NCI-H69 (cell line): ENCODE measurements at regions not wholly inside any gene's neighbourhood (a gene's known extent, or its start where the extent isn't known, plus 50 kb on each side); places are given as distances from the start of the nearest gene placed in this dataset.

Source experiments
- DNase-seq: peaks from one replicate; lab custom pipeline; 2025; lab: John Stamatoyannopoulos, UW

DNA sequence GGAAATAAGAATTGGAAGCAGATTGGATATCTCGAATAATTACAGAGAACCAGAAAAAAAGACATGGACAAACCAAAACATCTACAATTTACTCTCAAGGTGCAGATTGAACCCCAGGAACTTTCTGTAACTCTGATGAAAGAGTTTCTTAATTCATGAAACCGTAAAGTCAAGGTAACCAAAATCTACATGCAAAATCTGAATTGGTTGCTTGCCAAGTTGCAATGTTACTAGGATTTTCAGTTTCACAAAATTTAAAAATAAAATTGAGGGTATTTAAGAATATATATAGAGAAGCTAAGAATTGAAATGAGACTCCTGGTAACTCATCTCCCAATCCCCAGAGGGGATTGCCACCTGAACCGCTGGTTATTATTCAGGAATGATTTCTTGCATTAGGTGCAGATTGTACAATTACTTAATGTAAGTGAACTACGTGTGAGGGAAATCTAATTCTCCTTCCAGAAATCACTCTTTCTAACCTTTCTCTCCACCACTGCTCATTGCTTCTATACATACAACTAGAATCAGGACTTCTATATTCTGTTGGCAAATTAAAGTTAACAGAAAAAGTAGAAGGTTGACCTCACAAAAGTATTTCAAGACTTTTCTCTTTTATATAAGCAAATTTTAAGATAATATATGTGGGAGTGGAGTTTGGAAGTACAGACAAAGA, 221.5 kb upstream of the NDST4 start:
- DNase-seq, result no peak

DNA sequence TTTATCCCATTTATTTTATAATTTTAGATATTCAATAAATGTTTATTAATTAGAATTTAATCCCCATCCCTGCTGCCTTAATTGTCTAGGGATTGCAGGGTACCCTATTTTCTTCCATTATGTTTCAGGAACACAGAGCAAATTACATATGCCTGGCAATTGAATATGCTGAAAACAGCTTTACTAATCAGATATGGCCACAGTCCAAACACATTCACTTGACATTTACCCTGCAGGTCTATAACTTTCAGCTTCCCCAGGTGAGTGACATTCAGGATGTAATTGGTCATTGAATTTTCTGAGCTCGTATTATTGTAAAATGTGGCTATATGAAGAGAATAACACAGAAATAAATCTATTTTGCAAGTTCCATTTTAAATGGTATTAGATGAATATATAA, 218.7 kb upstream of the NDST4 start:
- DNase-seq, result peak; percentile 87

DNA sequence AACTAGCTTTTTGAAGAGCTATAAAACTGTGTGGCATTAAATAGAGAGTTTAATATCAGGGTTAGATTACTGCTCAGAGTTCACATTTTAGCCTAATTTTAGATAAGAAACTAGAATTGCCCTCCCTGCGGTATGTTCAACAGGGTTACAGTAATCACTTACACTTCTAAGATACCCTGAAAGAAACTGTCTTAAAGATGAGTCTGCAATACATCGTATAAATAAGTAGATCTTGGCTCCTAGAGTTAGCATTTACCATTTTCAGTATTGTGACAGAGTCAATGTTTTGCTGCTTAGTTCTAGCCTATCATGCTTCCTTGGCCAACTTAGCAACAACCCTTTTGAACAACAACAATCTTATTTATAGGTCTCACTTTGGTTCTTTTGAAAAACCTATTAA, 217.8 kb upstream of the NDST4 start:
- no peak for DNase-seq

DNA sequence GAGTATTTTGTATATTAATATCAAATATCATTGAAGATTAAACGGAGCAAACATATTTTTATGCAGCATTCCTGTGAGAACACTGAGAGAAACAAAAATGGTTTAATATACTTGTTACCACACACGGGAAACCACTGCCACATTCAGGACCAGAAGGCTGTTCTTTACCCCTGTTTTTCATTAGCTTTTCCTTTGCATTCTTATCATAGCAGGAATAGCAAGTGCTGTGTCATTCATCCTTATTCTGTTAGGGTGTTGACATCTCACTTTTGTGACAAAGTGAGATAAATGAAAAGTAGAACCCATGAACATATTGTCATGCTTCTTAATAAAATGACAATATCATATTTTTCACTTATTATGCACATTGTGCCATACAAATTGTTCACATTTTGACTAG, 212.4 kb upstream of the NDST4 start:
- DNase-seq, result no peak

DNA sequence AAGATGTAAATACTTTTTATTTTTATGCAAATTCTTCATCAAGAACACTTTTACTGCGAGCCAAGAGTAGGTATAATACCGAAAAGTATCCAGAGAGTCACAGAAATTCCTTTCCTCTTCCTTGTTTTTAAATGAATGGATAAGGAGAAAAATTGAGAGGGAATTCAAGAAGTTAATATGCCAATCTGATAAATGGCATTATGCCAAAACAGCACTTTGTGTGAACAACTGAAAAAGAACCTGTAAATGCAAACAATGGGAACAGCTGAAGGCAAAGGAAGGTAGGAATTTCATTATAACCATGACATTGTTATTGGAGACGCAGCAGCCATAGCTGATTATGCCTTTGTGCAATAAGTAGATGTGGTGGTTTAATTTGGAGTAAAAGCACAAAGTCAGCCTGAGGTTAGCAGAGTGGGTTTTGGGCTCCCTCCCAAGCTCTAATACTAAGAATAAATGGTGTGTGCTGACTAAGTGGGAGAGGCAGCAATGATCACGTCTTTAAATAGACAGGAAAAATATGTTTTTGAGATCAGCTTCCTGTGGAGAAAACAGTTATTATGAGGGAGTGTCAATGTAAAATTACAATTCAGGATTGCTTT, 209.8 kb upstream of the NDST4 start:
- DNase-seq, result peak; percentile 95

DNA sequence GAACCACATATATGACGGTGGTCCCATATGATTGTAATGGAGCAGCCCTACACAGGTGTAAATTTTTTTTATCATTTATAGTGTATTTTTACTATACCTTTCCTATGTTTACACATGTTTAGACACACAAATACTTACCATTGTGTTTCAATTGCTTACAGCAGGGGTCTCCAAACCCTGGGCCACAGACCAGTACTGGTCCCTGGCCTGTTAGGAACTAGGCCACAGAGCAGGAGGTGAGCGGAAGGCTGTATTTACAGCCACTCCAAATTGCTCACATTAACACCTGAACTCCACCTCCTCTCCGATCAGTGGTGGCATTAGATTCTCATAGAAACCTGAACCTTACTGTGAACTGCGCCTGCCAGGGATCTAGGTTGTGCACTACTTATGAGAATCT, 201.8 kb upstream of the NDST4 start:
- no peak for DNase-seq

DNA sequence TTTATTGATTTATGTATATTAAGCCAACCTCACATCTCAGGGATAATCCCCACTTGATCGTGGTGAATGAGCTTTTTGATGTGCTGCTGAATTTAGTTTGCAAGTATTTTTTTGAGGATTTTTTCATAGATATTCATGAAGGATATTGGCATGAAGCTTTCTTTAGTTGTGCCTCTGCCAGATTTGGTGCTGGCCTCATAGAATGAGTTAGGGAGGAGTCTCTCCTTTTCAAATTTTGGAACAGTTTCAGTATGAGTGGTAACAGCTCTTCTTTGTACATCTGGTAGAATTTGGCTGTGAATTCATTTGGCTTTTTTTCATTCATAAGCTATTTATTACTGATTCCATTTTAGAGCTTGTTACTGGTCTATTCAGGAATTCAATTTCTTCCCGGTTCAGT, 197.2 kb upstream of the NDST4 start:
- no peak for DNase-seq

DNA sequence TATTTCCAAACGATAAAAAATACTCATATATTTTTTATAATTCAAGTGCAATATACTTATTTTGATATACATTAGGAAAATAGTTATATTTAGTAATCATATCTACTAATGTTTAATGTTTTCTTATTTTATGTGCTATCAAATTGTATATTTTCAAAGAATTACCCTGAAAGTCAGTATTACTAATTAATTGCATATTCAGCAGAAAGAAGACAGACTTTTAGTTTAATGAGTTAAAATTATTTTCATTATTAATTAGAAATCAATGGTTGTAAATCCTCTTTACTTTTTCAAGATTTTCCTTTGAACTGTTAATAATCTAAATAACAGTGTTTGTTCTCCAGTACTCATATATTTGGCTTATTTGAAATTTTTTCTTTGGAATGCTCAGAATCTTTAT, 181.3 kb upstream of the NDST4 start:
- DNase-seq, result no peak

DNA sequence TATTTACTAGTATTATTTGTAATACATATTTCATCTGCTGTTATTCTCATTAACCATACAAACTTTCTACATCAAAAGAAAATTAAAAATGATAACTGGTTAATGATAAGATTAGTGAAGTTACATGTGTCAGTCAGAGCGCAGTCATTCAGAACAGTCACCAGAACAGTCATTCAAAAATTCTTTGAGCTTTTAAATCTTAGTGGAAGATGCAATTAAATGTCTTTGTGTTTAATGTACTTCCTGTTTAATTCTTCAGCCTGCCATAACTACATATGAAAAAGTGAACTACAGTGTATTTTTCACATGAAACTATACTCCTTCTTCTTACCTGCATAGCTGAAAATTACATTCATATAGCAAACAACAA, 179.7 kb upstream of the NDST4 start:
- DNase-seq, result no peak

DNA sequence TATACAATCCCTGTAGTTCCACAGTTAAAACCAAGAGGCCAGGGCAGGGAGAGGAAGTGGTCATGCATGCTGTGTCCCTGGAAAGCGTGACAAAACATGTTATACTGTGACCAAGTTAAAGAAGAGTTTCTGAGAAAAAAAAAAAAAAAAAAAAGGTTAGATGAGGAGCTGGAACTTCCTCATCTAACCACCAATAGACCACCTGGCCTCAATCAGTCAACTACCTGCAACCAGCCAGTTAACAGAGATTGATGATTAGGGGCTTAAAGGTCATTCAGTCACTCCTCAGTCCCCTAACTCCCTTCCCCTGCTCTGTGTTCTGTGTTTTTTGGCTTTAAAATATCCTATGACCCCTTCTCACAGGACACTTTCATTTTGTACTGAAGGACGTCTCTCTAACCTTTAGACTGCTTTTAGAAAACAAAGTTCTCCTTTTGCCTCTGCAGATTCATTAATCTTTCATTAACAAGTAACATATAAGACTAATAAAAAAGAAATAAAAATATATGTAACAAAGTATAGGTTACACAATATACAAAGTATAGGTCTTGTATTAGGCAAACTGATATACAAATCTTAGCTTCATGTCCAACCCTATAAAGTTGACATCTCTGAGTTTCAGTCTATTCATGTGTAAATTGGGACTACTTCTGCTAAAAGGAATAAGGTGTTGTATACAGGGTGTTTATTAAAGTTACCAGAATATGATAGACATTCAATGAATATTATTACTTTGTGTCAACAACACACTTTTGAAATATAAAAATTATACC, 179.1 kb upstream of the NDST4 start:
- DNase-seq, result no peak

DNA sequence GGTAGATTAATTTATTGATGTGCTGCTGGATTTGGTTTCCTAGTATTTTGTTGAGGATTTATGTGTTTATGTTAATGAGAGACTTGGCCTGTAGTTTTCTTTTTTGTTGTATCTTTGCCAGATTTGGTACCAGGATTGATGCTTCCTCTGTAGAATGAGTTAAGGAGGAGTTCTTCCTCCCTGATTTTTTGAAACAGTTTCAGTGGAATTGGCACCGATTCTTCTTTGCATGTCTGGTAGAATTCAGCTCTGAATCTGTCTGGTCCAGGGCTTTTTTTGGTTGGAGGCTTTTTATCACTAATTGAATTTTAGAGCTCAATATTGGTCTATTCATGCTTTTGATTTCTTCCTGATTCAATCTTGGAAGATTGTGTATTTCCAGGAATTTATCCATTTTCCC, 174.0 kb upstream of the NDST4 start:
- no peak for DNase-seq

DNA sequence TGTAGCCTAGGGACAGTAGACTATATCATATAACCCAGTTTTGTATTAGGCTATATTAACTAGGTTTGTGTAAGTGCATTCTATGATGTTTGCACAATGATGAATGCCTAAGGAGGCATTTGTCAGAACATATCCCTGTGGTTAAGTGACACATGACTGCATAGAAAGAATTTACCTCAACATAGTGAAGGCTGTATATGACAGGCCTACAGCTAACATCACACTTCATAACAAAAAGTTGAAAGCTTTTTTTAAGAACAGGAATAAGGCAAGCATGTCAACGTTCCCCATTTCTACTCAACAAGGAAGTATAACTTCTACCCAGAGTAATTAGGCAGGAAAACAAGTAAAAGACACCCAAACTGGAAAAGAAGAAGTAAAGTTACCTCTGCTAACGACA, 165.9 kb upstream of the NDST4 start:
- no peak for DNase-seq

DNA sequence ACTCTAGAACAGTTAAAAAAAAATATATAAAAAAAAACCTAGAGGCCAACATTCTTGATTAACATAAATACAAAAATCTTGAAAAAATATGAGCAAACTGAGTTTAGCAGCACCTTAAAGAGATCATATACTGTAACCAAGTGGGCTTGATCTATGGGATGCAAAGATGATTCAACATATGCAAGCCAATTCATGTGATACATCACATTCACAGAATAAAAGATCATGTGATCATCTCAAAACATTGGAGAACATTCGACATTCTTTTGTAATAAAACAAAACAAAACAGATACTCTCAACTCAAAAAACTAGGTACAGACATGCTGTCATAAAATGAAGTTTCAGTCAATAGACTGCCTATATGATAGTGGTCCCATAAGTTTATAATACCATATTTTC, 165.4 kb upstream of the NDST4 start:
- DNase-seq, result no peak

DNA sequence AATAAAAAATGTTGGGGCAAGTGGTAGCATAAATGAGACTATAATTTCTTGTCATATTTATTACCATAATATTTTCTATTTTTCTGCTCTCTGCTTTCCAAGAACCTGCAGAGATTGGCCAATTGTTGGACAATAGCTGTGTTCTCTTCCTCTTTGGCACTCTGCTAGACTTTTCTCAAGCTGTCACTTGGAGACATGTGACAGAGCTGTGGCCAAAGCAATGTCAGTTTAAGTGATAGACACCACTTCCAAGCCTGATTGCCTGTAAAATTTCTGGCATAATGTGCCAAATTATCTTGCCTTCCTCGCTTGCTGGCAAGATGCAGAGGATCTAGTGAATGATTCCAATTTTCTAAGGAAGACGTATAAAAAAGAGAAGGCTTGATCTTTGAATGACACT, 162.2 kb upstream of the NDST4 start:
- DNase-seq, result no peak

DNA sequence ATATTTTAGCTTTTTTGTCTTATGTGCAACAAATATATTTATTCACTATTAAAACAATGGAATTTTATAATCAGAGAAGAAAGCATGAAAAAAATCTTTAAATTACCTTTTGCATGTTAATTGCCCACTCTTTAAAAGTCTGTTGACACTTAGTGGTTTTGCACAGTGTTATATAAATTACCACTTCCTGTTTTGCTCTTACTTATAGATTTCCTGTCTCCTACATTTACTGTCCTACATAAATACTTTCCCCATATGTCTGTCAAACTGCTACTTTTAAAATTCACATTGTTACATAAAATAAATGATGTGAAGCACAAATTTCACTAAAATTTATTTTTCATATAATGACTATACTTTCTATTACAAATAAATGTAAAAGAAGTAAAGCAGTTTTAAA, 161.1 kb upstream of the NDST4 start:
- peak; percentile 2 for DNase-seq

DNA sequence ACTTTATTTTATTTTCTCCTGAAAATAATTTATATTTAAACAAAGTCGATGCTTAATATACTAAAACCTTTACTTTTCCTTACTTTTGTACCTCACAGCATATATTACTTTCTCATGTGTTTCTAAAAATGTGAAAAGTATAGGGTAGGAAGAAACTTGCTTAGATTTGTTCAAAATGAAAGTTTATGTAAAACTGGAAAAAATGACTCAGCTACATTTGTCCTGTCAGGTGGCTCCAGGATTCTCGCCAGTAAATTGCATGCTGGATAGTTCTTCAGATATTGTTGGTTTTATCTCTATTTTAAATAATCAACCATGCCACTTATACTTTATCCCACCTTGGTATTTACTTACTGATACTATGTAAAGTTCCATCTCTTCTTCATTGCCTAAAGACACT, 159.2 kb upstream of the NDST4 start:
- no peak for DNase-seq

DNA sequence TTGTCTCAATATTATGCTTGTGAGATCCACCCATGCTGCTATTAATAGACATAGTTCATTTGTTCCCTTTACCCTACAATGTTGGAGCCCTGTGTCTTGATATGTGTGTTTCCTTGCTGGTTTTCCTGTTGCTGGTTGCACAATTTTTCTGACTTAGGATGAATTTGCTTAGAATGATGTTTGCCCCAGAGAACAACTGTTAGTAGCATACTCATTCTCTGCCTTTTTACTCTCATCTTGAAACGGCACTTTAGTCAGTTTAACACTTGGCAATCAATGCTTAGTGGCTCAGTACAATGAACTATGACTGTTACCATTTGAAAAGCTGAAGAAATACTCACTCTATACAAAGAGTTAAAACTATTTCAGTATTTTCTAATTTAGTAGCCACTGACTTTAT, 158.8 kb upstream of the NDST4 start:
- DNase-seq, result no peak

DNA sequence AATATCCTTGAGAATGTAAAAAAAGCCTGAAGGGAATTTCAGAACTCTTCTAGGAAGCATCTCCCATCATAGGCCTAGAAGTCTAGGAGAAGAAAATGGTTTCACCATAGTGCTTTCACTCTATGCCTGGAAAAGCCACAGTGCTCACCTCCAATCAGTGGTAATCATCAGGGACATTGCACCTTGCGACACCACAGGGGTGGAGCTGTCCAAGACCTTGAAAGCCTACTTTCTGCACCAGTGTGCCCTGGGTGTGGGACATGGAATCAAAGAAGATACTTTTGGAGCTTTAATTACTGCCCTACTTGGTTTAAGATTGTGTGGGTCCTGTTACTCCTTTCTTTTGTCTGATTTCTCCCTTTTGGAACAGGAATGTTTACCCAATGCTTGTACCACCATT, 146.8 kb upstream of the NDST4 start:
- DNase-seq, result no peak

DNA sequence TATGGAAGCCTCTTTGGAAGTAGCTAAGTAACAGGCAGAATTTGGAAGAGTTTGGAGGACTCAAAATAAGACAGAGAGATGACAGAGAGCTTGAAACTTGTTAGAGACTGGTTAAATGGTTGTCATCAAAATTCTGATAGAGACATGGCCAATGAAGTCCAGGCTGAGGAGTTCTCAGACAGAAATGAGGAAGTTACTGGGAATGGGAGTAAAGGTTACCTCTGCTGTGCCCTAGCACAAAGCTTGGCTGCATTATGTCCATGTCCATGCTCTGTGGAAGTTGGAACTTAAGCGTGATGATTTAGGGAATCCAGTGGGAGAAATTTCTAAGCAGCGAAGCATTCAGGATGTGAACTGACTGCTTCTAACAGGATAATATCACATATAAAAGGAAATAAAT, 146.2 kb upstream of the NDST4 start:
- no peak for DNase-seq

DNA sequence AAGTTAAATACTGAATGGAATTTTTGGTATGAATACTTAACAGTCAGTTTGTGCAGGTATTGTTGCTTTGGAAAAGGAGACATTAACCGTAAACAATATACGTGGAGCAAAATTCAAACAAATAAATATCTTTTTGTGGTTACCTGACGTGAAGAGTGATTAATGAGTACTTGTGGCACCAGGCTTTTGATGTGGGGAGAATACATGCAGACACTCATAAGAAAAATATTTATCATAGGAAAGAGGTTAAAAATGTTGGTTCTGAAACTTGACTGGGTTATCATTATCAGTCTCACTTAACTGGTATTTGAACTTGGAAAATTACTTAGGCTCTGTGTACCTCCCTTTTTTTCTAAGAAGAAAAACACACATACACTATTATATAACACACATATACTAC, 136.4 kb upstream of the NDST4 start:
- no peak for DNase-seq

DNA sequence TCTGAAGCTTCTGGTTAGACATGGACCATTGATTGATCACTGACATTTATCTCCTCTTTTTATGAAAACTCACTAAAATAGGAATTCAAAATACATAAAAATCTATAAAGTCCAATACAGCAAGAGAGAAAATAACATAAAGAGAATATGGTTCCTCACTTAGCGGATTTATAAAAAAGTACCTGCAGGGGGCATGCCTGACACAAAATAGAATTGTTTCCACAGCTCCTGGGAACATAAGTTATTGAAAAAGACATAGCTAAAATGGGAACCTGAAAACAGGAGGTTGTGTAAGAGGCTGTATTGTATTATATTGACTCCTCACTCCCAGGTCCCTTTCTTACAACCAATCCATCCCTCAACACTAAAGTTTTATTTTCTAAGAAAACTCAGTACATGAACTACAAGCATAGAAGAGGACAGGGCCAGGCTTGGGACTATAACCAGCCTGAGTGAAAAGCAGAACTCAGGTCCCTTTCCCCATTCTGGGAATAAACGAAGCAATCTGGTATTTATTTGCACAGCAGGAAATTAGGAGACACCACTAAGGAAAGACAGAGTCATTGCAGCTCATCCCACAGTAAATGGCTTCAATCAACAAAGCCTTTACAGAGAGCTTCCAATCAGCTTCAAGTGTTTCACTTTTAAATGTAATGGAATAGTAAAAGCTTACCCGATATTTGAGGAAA, 121.1 kb upstream of the NDST4 start:
- DNase-seq, result peak; percentile 58

DNA sequence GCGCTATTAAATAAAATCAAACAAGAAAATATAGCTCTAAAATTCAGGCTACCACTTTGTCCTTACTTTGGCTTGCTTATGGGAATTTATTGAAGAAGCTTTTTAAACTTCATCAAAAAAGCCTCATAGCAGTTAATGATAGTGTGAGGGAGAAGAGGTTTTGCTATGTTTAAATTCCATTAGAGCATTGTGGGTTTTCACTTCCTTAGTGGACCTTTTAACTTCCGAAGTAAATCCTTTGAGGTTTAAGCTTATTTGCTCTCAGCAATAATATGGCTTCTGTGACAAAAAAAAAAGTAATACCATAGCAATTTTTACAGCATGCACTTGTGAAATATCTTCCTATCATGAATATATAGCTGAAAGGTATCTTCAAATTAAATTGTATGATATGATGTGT, 120.2 kb upstream of the NDST4 start:
- DNase-seq, result no peak

DNA sequence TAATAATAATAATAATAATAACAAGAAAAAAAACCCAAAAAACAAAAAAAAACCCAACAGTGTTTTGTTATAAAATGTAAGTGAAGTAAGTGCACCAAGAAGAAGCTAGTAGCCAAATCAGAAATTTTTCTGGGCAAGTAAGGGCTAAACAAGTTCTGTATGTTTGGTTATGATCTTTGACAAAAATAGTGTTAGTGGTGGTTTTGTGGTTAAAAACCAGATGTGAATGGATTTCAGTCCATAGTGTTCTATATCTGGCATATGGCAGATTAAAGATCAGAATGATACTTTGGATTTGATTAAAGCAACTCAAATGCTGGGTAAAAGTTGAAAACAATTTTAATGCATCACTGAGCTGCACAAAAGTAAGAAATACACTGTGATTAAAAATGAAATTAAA, 116.5 kb upstream of the NDST4 start:
- no peak for DNase-seq
